Stomach (tissue), 4 donors: ENCODE measurements at regions not wholly inside any gene's neighbourhood (a gene's known extent, or its start where the extent isn't known, plus 50 kb on each side); places are given as distances from the start of the nearest gene placed in this dataset.

ENCODE experiments used
- CTCF ChIP-seq, 7 experiments: fragments of 450-650 bp in 4 of 7; fragments of 200-600 bp in 3 of 7; sonication (generic) in 3 of 7; IDR thresholded peaks; one replicate each; pipeline ENCODE4 v1.5.1; 2016 to 2019; ENCODE audit warnings: antibody characterized with exemption in 7 of 7, control low read depth in 2 of 7, mild to moderate bottlenecking in 1 of 7
- EP300 ChIP-seq: sonication (generic); formaldehyde crosslinking; IDR thresholded peaks from one replicate; pipeline ENCODE4 v1.6.1; 2017; ENCODE audit warnings: antibody characterized with exemption
- POLR2A ChIP-seq, 4 donors: fragments of 450-650 bp; IDR thresholded peaks; one replicate each; pipeline ENCODE4 v1.6.1; 2016; ENCODE audit warnings: antibody characterized with exemption in 4 of 4, control low read depth in 2 of 4, mild to moderate bottlenecking in 1 of 4, moderate library complexity in 1 of 4
- POLR2AphosphoS5 ChIP-seq, 3 donors: sonication (generic); formaldehyde crosslinking; IDR thresholded peaks; one replicate each; pipeline ENCODE4 v1.6.1; 2016; ENCODE audit warnings: antibody characterized with exemption in 3 of 3

GRCh38 chr15:97899981-97900380 lies 60.5 kb upstream of the ARRDC4 start:
- no peak for TF ChIP-seq CTCF (IDR thresholded peaks at IDR 0.05)
- TF ChIP-seq POLR2A (IDR thresholded peaks at IDR 0.05), result no peak
- no peak for TF ChIP-seq POLR2AphosphoS5 (IDR thresholded peaks at IDR 0.05)
- no peak for TF ChIP-seq EP300
